GM12878 (cell line): ENCODE measurements at regions not wholly inside any gene's neighbourhood (a gene's known extent, or its start where the extent isn't known, plus 50 kb on each side); places are given as distances from the start of the nearest gene placed in this dataset.

Experiments
- ATAC-seq: fragments of 200-7000 bp; cut with Tn5 transposase; 3 replicates; pipeline ENCODE4 v1.9.1; 2020; ENCODE audit warnings: mild to moderate bottlenecking, moderate library complexity
- BruUV-seq: library from RNA; stranded (reverse); fragments of 400-500 nt; replicated peaks from 2 replicates; lab custom pipeline; 2021; lab: Mats Ljungman, UMichigan
- CTCF ChIA-PET: fragments of 300-600 bp; sonication (Branson Sonifier 250); formaldehyde crosslinking; extraction: SDS; loops from one replicate; lab custom pipeline; 2021; ENCODE audit warnings: inconsistent platforms; lab: Yijun Ruan, JAX
- POLR2A ChIA-PET: fragments of 350-600 bp; formaldehyde crosslinking; extraction: SDS; loops from one replicate; lab custom pipeline; 2021; ENCODE audit warnings: inconsistent platforms; lab: Charles Lee
- RAD21 ChIA-PET: fragments of 300-600 bp; sonication (Branson Sonifier 250); formaldehyde crosslinking; loops from one replicate; lab custom pipeline; 2023; ENCODE audit warnings: antibody characterized with exemption; ENCODE audit not compliant: unreplicated experiment; lab: Charles Lee
- SMC1A ChIA-PET: fragments of 300-600 bp; sonication (Branson Sonifier 250); formaldehyde crosslinking; loops from one replicate; lab custom pipeline; 2023; ENCODE audit not compliant: unreplicated experiment, uncharacterized antibody; lab: Charles Lee
- DNase-seq: peaks from one replicate; pipeline ENCODE4 v3.0.0-alpha.2; 2011; ENCODE audit warnings: low read depth, low spot score
- FAIRE-seq: peaks from 3 replicates; lab custom pipeline; 2011; peaks lifted over from hg19 to GRCh38; lab: Jason Lieb, UNC
- H2AFZ ChIP-seq: 2 replicates; pipeline ENCODE4 v1.6.0; 2011; ENCODE audit warnings: low read depth, low read length, control low read depth; ENCODE audit not compliant: control insufficient read depth
- H3K27ac ChIP-seq: 2 replicates; pipeline ENCODE4 v1.5.1; 2011; ENCODE audit warnings: control low read depth; ENCODE audit not compliant: control insufficient read depth, insufficient read depth
- H3K27me3 ChIP-seq, 2 experiments: replicated peaks in 1 of 2; 2 replicates each; pipeline versions ENCODE4 v1.6.0 to v1.6.1; 2011; ENCODE audit warnings: low read length in 1 of 2; ENCODE audit not compliant: control insufficient read depth in 2 of 2, insufficient read depth in 2 of 2
- H3K36me3 ChIP-seq, 2 experiments: 2 replicates each; pipeline ENCODE4 v1.5.1; 2011; ENCODE audit warnings: low read length in 1 of 2; ENCODE audit not compliant: control insufficient read depth in 2 of 2, insufficient read depth in 2 of 2
- H3K4me1 ChIP-seq: 2 replicates; pipeline ENCODE4 v1.6.1; 2011; ENCODE audit warnings: mild to moderate bottlenecking, low read length, moderate library complexity, mixed read lengths; ENCODE audit not compliant: control insufficient read depth, insufficient read depth
- H3K4me2 ChIP-seq: 2 replicates; pipeline ENCODE4 v1.6.0; 2011; ENCODE audit warnings: control low read depth; ENCODE audit not compliant: control insufficient read depth, insufficient read depth
- H3K4me3 ChIP-seq: fragments of 200-600 bp; sonication (generic); 2 replicates; pipeline ENCODE4 v1.5.1; 2016
- H3K79me2 ChIP-seq: 2 replicates; pipeline ENCODE4 v1.6.0; 2011; ENCODE audit warnings: low read length; ENCODE audit not compliant: control insufficient read depth, insufficient read depth
- H3K9ac ChIP-seq: 2 replicates; pipeline ENCODE4 v1.8.0; 2011; ENCODE audit warnings: low read length, control low read depth, mixed read lengths; ENCODE audit not compliant: control insufficient read depth, insufficient read depth
- H3K9me3 ChIP-seq: replicated peaks from 3 replicates; pipeline ENCODE4 v1.5.1; 2011; ENCODE audit warnings: mild to moderate bottlenecking, low read length; ENCODE audit not compliant: control insufficient read depth, insufficient read depth
- H4K20me1 ChIP-seq: 2 replicates; pipeline ENCODE4 v1.6.0; 2011; ENCODE audit not compliant: control insufficient read depth, insufficient read depth
- ATF3 ChIP-seq: IDR thresholded peaks from 2 replicates; pipeline ENCODE4 v1.6.1; 2011; ENCODE audit warnings: low read depth, mild to moderate bottlenecking, low read length, moderate library complexity, borderline replicate concordance; ENCODE audit errors: extremely low read depth
- CREB1 ChIP-seq: IDR thresholded peaks from 2 replicates; pipeline ENCODE4 v1.6.1; 2012; ENCODE audit warnings: low read depth, mild to moderate bottlenecking, inconsistent platforms
- CREM ChIP-seq: IDR thresholded peaks from 2 replicates; pipeline ENCODE4 v1.6.1; 2014; ENCODE audit warnings: antibody characterized with exemption, low read depth
- HCFC1 ChIP-seq: fragments of 150-350 bp; IDR thresholded peaks from 2 replicates; pipeline ENCODE4 v1.6.1; 2014; ENCODE audit warnings: low read length
- IKZF1 ChIP-seq: fragments of 450-650 bp; conservative IDR thresholded peaks from 2 replicates; pipeline ENCODE4 v1.6.1; 2017; ENCODE audit warnings: antibody characterized with exemption, mild to moderate bottlenecking
- IKZF2 ChIP-seq, 2 experiments: fragments of 450-650 bp; IDR thresholded peaks; 2 replicates each; pipeline ENCODE4 v1.6.1; 2017; ENCODE audit warnings: mild to moderate bottlenecking in 2 of 2, moderate library complexity in 2 of 2
- IRF5 ChIP-seq: fragments of 450-650 bp; IDR thresholded peaks from 2 replicates; pipeline ENCODE4 v1.6.1; 2017; ENCODE audit warnings: borderline replicate concordance
- MTA2 ChIP-seq: fragments of 450-650 bp; IDR thresholded peaks from 2 replicates; pipeline ENCODE4 v1.6.1; 2016; ENCODE audit warnings: low read depth, mild to moderate bottlenecking, moderate library complexity
- NKRF ChIP-seq: fragments of 450-650 bp; conservative IDR thresholded peaks from 2 replicates; pipeline ENCODE4 v1.6.1; 2017; ENCODE audit warnings: mild to moderate bottlenecking, moderate library complexity
- PAX5 ChIP-seq: IDR thresholded peaks from 2 replicates; pipeline ENCODE4 v1.6.1; 2011; ENCODE audit warnings: low read depth, low read length, borderline replicate concordance
- POLR2AphosphoS5 ChIP-seq: IDR thresholded peaks from 2 replicates; pipeline ENCODE4 v1.6.1; 2011; ENCODE audit warnings: mild to moderate bottlenecking, low read length, inconsistent platforms
- RCOR1 ChIP-seq: conservative IDR thresholded peaks from 2 replicates; pipeline ENCODE4 v1.6.1; 2012; ENCODE audit warnings: low read depth, low read length, improper control_type of control experiment
- ZBTB11 ChIP-seq: fragments of 450-650 bp; formaldehyde crosslinking; IDR thresholded peaks from 2 replicates; pipeline ENCODE4 v1.5.0; 2022; ENCODE audit warnings: mild to moderate bottlenecking, missing genetic modification characterization
- WGBS: methylation state at CpG from one replicate; pipeline ENCODE4 v1.1.6; 2016; ENCODE audit warnings: low lambda C conversion rate; ENCODE audit not compliant: insufficient replicate concordance, insufficient coverage; ENCODE audit errors: missing lambda C conversion rate; 5-methylcytosine and 5-hydroxymethylcytosine counted together
- in situ Hi-C: fragments of 300-500 bp; cut with MboI; formaldehyde crosslinking; loops from 9 replicates; pipeline ENCODE4 v1.14.3; 2018; ENCODE audit warnings: mixed read lengths
- intact Hi-C: fragments of 100-400 bp; cut with micrococcal nuclease; formaldehyde crosslinking; loops from one replicate; pipeline ENCODE4 v1.14.2; 2022; ENCODE audit not compliant: unreplicated experiment

- in situ Hi-C loops (no loop called here), intact Hi-C loops (loop anchor here (10.0 kb wide), 1 partner anchor 1525 kb away; no protein-coding TSS in a partner anchor)
- no peak overlapping the region for H3K27ac ChIP-seq
- no peak overlapping the region for H3K9ac ChIP-seq
- ChIA-PET SMC1A (interaction anchor here (0.6 to 3.8 kb wide), 8 partner anchors 9 to 156 kb away, joined by 3 to 29 read pairs (median 4); no protein-coding TSS in a partner anchor), CTCF (interaction anchor here (0.6 to 2.7 kb wide), 5 partner anchors 9 to 1020 kb away, joined by 3 to 23 read pairs (median 3); no protein-coding TSS in a partner anchor), POLR2A (no interaction called here), RAD21 (no interaction called here)
- H4K20me1 ChIP-seq = no peaks in the 10 kb centered on the region
- H3K79me2 ChIP-seq = no peaks in the 10 kb centered on the region
- no peak overlapping the region for H3K4me2 ChIP-seq
- DNase-seq (no peak), FAIRE-seq (no peak), ATAC-seq (no peak)
- BruUV-seq = no TSS peak
- H3K9me3 ChIP-seq = no peaks in the 10 kb centered on the region
- no peak overlapping the region for H2AFZ ChIP-seq
- H3K4me3 ChIP-seq = no peak overlapping the region
- WGBS = 0% methylated on average over 2 of the region's 2 CpGs
- H3K27me3 ChIP-seq = no peaks in the 10 kb centered on the region
- H3K36me3 ChIP-seq = no peaks in the 10 kb centered on the region
- no peaks in the 10 kb centered on the region for H3K4me1 ChIP-seq
- TF ChIP-seq NKRF = no peak
- TF ChIP-seq HCFC1 = no peak
- TF ChIP-seq MTA2 = no peak
- TF ChIP-seq RCOR1 = no peak
- TF ChIP-seq CREB1 = no peak
- TF ChIP-seq PAX5 = no peak
- no peak for TF ChIP-seq IKZF1
- no peak for TF ChIP-seq IKZF2 (IDR thresholded peaks at IDR 0.05)
- TF ChIP-seq CREM = no peak
- TF ChIP-seq IRF5 = no peak
- TF ChIP-seq ATF3 = no peak
- TF ChIP-seq POLR2AphosphoS5 = no peak
- no peak for TF ChIP-seq ZBTB11 (CRISPR knock-in tag)
Observed at GRCh38 chr11:29320196-29320595, 696.6 kb downstream of the KCNA4 start.
